Lung microvascular endothelial cell (primary cell): ENCODE measurements at regions not wholly inside any gene's neighbourhood (a gene's known extent, or its start where the extent isn't known, plus 50 kb on each side); places are given as distances from the start of the nearest gene placed in this dataset.

Experiments used
- DNase-seq, 2 donors: peaks; one replicate each; pipeline versions ENCODE4 v3.0.0 to v3.0.0-alpha.2; 2010; ENCODE audit warnings: low read depth in 2 of 2

DNA sequence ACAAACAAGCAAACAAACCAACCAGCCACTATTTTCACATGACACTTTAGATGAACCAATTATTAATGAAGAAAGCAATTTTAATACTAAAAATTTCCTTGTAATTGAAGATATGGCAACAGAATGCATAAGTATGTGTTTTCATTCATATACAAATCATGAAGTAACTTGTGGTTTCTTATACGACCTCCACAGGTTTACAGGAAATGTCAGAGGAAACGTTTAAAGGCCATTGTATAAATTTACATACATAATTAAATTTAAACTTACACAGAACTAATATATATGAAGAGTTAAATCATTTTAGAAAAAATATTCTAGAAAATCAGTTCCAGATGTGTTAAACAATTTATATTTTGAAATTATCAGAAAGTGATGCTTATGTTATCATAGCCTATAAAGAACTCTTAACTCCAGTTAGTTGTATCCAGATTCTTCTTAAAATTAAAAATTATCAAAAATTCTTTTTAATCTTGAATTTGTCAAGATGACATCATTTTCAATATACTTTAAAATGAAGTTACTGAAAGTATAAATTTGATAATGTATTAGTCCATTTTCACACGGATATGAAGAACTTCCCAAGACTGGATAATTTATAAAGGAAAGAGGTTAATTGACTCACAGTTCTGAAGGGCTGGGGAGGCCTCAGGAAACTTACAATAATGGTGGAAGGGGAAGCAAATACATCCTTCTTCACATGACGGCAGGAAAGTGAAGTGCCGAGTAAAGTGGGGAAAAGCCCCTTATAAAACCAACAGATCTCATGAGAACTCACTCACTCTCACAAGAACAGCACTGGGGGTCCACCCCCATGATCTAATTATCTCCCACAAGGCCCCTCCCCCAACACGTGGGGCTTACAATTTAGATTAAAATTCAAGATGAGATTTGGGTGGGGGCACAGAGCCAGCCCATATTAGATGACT lies 192.0 kb downstream of the PIK3R1 start:
- no peak for DNase-seq

DNA sequence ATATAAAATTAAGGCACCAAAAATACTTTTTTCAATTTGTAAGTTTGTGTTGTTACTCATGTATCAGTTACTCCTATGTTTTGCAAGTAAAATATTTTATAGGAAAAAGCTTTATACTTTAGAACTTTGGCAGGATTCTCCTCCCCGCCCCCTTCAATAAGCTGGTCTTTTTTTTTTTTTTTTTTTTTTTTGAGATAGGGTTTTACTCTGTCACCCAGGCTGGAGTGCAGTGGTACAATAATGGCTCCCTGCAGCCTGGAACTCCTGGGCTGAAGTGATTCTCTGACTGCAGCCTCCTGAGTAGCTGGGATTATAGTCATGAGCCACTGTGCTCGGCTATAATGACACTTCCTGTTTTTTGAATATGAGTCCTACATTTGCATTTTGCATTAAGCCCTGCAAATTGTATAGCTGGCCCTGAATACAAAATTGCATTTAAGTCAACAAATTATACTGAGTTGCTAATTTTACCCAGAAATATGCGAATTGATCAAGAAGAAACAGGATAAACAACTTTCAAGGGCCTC lies 192.9 kb downstream of the PIK3R1 start:
- no peak for DNase-seq

DNA sequence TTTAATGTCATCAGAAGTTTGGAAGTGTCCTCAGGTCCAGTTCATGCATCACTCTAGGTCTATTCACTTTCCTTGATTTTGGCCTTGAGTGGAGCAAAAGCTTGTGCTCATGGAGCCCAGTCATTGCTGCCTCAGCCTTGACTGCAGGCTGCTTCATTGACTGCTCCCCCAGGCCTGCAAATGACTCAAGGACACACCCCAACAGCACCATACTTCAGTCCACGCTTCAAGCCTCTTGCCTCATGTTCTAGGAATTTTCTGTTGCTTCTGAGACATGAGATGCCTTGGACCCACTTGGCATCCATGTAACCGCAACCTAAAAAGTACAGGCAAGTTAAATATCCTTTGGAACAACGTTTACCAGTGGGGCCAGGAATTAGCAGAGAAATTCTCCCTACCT lies 193.7 kb downstream of the PIK3R1 start:
- DNase-seq, result no peak

DNA sequence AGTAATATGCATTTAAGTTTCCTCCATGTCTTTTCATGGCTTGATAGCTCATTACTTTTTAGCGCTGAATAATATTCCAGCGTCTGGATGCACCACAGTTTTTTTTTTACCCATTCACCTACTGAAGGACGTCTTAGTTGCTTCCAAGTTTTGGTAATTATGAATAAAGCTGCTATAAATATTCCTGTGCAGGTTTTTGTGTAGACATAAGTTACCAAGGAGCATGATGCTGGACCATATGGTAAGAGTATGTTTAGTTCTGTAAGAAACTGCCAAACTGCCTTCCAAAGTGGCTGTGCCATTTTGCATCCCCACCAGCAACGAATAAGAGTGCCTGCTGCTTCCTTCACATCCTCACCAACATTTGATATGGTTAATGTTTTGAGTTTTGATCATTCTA lies 195.6 kb downstream of the PIK3R1 start:
- no peak for DNase-seq

DNA sequence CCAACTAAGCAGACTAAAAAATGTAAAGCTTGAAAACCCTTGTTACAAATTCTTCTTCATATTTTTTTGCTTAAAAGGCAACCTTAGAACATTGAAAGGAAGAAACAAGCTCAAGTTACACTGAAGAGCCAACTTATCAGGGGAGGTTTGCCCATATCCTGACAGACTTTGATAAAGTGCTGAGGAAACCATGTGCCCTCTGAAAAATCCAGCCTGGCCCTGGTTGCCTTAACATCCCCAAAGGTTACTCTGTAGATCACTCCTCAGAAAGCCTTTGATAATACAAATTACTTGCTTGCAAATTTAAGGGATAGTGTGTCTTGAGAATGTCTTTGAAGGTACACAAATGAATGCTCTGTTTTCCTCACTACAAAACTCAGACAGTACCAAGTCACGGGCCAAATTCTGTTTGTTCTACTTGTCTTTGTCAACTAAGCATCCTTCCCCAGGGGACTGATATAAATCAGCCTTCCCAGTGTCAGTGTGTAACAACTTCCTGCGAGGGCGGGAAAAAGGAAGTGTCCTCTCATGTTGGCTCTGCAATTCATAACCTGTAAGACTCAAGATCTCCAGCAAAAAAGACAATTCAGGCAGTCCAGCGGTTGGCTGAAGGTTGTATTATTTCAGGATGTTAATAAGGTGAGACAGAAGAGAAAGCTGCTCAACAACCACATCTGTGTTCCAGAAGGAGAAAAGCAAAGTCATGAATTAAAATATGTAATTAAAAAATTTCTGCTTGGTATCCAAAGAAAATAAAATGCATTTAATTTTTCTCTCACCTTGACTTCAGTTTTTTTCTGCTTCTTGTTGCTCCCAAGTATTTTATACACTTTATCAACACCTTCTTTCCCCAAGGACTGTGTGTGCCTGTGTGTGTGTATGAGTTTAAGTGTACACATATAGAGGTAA lies 199.9 kb downstream of the PIK3R1 start:
- peak; percentile 20 to 60 for DNase-seq

DNA sequence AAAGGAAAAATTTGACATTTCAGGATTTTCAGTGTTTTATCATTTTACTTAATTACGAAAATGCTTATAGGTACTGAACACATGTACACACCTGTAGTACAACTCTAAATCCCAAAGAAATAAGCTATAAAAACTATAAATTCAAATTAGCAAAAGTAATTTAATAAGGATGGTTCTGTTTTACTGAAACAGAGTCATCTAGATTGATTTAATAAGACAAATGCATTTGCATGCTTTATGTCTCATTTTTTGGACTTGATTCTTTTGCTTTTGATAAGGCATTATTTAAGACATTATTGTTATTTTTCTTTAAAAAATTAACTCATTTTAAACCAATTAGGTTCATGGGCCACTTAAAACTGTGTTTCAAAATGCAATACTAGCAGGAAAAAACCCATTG lies 201.2 kb downstream of the PIK3R1 start:
- DNase-seq, result no peak

DNA sequence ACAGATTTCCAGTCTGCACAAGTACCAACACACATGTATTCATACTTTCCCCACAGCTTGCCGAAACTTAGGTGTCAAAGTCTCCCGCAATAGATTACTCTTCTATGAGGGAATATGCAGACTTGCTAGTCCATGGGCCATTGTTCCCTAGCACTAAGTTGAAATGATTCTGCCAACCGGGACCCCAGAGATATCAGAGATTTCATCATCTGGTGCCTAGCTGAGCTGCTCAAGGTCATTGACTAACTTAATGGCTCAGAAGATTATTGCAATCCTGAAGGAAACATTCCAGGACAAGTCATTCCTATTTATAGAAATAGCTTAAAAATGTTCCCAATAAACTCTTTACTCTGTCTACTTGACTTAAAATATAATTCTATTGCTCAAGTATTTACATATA lies 202.6 kb downstream of the PIK3R1 start:
- DNase-seq, result no peak

DNA sequence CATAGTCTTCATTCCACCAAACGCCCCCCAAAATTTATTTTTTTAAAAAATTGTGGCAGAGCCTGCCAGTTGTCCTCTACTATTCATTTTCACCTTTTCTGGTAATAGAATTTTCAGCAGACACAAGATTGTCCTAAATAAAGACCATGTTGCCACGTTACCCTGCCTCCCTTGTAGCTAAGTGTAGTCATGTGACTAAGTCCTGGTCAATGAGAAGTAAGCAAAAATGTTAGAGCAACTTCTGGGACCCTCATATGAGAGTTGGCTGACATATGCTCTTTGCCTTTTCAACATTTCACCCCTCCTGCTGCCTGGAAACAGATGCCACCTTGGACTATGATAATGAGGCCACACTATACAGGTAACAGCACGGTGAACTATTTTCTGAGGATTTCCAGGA lies 203.1 kb downstream of the PIK3R1 start:
- DNase-seq, result no peak

DNA sequence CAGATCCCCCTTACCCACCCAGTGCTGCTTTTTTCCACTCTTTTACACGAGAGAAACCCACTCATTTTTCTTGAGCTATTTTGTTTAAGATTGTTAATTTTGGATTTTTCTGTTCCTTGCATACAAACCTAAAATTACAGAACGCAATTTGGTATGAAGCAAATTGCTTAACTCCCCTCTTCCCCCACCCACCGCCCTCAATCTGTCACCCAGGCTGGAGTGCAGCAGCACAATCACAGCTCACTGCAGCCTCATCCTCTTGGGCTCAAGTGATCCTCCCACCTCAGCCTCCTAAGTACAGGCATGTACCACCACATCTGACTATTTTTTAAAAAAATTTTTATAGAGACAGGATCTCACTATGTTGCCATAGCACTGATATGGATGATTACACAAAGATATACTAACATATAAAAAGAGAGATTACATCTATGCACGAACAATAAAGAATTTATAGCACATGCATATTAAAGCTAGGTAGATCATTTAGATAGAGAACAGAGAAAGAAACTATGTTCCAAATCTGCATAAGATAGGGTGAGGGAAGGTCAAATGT lies 203.6 kb downstream of the PIK3R1 start:
- DNase-seq, result no peak

DNA sequence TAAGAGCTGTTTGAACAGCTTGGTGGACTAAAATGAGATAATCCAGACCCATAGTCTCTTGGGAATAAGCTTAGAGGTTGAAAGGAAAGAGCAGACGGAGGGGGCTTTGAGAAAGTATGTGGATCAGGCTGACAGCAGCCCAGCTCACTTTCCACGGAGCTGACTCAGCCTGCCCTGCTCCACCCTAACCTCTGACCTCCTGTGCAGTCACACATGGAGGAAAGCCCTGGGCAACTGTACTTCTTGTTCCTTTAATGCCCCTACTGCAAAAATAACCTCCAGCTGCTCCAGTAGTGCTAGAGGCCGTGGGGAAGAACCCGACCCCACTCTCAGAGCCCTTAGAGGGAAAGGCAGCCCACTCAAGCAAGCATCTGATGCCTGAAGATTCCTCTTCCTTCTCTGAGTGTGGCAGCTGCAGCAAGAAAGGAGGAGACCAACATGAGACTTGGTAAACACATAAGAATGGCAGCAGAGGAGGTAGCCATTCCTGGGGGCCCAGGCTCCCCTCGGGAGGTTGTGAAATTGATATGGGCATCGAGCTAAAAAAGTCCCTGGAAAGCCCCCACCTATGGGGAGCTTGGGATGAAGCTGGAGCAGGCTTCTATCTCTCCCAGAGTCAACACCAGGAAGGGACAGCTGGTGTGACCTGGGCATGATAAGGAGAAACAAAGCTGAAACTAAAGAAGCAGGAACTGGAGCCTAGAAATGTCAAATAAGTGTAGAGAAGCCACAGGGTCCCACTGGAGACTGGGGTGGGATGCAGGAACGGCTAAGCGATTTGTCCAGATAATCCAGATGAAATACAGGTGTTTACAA lies 204.3 kb downstream of the PIK3R1 start:
- DNase-seq, result peak in 1 of 2 donors; percentile 37

DNA sequence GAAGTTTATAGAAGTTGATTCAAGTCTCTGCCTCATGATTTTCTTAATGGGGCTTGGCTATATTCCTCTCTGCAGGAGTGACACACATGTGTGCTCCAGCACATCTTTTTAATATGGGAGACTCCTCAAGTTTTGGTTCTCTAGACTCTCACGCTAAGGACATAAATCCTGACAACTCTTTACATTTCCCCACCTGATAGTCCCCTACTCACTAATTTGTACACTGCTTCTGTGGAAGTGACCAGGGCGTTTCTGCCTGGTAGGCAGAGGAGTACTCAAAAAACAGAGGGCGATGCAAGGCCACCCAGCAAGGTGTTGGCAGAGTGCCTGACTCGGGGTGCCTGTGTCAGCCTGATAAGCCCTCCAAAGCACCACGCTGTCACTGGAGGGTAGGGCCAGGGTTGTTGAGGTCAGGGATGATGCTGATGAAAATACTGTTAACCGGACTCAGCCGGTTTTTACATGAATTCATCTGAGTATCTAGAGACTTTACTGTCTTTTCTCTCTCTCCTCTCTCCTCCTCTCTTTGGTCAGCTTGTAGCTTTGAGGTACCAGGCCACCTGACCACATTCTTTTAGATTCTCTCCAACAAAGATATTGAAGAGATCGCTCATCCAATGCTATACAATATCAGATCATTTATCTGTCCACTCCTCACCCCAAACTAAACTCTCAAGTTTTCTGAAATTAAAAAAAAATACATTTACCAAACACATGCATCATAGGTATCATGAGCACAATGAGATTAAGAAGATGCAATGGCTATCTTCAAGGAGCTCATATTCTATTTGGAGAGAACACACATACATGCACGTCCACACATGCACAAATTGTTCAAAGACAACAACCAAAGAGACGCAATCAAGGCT lies 205.2 kb downstream of the PIK3R1 start:
- peak in 1 of 2 donors; percentile 67 for DNase-seq

DNA sequence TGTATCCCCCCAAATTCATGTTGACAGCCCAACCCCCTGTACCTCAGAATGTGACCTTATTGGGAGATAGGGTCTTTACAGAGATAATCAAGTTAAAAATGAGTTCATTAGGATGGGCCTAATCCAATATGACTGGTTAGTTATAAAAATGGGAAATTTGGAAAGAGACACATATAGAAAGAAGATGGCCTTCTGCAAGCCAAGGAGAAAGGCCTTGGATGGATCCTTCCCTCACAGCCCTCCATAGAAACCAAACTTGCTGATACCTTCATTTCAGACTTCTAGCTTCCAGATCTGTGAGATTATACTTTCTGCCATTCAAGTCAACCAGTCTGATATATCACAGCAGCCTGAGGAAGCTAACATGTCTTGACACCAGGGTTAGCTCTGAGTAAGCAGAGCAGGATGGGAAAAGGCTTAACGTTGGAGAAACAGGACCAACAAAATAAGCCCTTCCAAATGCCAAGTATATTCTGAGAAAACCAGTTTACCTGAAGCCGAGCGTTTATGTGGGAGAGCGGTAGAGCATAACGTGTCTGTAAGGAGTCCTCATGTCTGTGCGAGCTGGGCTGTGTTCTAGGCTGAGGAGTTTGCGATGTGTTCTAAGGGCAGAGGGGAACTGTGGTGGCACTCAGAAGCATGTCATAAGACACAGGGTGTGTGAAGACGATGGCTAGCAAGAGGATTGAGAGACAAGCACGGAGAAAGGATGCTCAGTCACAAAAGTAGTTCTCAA lies 206.1 kb downstream of the PIK3R1 start:
- no peak for DNase-seq

DNA sequence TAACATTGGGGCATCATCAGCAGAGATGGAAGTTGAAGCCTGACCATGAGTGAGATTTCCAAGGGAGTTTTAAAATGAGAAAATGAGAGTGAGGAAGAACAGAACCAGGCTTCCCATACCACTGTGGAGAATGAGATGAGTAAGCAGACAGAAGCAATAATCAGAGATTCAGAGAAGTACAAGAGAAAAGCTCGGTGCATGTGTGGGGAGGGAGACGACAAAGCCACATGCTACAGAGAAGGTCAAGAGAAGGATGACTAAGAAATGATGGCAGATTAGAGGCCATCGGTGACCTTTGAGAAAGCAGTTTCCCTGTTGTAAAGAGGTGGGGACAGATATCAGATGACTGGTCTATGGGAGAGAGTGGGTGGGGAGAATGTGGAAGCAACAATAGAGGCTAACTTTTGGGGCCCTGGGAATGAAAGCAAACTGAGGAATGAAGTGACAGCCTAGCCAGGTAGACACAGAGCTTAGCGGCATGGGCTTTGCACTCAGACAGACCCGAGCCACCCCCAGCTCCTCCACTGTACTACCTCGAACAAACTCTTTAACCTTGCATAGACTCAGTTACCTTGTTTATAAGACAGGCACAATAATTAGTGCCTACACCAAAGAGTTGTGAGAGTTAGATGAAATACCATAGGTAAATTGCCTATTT lies 207.7 kb downstream of the PIK3R1 start:
- DNase-seq, result no peak

DNA sequence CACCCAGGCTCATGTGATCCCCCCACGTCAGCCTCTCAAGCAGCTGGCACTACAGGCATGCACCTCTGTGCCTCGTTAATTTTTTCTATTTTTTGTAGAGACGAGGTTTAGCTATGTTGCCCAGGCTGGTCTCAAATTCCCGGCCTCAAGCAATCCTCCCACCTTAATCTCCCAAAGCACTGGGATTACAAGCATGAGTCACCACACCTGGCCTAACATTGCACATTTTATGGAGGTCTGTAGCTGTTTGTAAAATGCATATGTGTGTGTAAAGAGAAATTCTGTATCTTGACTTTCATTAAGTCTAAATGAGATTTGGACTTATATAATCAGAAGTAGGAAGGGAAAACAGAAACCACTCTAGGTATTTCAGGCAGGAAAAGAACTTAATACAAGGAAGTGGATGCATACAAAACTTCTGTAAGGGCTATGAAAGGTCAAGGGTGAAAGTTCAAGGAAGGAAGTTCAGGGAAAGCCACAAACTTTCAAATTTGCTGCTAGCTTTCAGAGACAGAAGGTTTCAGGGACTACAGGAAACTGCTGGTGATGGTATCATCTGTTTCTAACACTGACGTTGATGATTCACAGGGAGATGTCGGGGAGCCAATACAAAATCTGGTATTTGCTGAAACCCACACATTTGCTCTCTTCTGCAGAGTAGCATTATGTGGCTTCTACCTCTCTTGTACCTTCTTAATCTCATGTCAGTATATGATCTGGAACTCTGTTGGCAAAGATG lies 209.4 kb downstream of the PIK3R1 start:
- DNase-seq, result peak; percentile 35 to 63

DNA sequence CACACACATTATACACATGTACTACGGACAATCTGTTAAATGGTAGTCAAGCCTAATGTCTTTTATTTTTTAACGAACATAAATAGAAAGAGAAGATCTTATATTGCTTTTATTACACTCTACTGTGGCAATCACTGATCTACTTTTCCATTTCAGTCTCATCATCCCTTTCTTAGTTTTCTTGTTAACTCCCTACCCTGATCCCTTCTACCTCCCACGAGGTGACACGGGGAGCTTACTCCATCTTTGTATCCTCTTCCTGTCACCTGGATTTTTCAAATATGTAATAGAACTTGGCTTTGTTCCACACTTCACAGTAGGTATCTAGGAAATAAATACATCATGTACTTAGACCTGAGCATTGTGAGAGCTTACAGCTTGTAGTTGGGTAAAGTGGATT lies 211.0 kb downstream of the PIK3R1 start:
- DNase-seq, result no peak

DNA sequence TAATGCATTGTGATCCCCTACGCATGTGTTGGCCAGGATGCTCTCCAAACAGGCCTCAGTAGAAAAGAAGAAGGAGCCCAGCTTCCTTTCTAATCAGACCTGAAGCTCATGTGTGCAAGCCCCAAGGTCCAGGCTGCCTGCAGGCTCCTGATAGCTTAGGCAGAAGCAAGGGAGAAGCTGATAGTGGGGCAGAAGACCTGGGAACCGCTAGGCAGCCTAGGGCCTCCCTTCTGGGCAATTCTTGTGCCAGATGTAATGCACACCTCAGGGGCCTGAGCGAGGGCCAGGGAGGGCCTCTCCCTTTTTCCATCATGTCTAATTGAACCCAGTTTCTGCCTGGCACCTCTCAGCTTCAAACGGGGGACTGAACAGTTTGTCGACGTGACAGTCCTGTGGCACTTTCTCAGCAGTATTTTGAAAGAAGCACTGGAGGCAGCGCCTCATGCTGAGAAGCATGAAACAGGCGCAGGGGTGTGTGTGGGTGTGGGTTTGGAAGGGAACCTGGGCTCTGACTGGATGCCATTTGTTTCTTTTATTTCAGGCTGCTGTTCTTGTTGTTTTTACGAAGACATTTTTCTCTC lies 212.8 kb downstream of the PIK3R1 start:
- DNase-seq, result no peak

DNA sequence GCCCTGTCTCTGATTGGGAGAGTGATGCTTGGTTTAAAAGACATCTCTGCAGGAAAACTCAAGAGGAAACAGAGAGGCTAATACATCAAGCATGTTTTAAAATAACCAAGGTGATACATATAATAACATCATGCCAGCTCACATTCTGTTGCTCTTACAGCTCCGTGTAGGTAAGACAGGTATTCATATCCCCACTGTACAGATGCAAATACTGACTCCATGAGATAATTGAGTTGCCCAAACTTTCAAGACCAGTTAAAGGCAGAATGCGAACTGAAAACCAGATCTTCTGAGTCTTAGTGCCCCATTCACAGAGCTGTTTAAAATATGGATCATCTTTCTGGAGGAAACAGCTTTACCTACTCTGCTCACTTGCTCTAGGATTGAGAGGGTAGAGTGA lies 214.0 kb downstream of the PIK3R1 start:
- no peak for DNase-seq

DNA sequence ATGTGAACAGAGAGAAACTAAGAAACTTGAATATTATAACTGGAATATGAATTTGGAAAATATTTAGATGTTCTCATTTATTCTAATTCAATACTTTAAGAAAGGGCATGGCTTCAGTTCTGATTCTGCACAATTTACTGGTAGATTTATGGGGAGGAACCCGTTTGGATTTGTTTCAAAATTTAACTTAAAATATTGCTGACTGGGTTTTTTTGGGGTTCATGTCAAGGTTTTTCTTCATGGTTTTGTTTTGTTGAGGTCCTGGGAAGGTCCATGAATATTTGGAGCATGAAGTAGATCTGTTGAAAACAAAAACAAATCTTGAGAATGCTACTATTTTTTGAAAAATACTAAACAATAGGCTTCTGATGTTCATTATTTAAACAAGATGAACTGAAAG lies 214.7 kb downstream of the PIK3R1 start:
- DNase-seq, result no peak
